ENCODE measurements at regions not wholly inside any gene's neighbourhood (a gene's known extent, or its start where the extent isn't known, plus 50 kb on each side); places are given as distances from the start of the nearest gene placed in this dataset.
"Not testable (repeated sequence)": the region's sequence is repeated elsewhere in the genome, so short reads cannot be mapped to it uniquely, and the experiment has no call there.

DNA sequence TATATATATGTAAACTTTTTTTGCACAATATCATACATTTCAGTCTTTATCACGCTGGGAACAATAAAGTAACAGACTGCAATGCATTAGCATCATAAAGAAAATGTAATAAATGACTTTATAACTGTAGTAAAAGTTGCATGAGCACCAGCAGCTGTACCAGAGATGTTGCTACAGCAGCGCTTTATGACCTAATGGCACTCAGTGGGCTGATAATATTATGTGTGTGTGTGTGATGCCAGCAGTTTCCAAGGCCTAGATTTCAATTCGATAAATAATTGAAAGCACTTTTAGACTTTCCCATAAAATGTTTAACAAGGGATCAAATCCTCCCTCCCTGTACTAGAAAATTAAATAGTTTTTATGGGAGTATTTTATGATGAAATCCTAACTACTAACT lies 367.6 kb upstream of the AGA start:
- DNase-seq: no peak

GRCh38 chr4:177810220-177810619 lies 368.0 kb upstream of the AGA start:
- no peak for DNase-seq

- not testable (repeated sequence) for DNase-seq
Measured at GRCh38 chr4:177818392-177818791, 376.2 kb upstream of the AGA start.

- DNase-seq: no peak
Measured at GRCh38 chr4:177826973-177827372, 384.7 kb upstream of the AGA start.

DNA sequence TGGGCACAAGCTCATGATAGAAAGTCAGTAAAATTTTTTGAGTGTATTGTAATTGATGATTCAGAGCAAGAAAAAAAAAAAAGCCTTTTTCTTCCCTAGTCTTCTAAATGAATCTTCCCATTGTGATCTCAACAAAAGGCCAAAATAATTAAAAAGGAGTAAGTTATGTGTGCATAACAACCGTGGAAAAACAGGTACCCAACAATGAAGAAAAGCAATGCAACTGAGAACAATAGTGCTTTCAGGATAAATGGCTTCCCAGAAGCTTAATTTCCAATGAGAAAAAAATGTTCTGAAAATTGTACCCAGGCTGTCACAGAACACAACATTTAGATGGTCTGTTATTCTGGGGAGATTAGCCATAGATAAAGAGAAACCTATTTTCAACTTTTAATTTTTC lies 399.0 kb upstream of the AGA start:
- no peak for DNase-seq

GRCh38 chr4:177853229-177853628 lies 411.0 kb upstream of the AGA start:
- DNase-seq: no peak

- DNase-seq: no peak
Measured at GRCh38 chr4:177855507-177856197, 413.4 kb upstream of the AGA start.

DNA sequence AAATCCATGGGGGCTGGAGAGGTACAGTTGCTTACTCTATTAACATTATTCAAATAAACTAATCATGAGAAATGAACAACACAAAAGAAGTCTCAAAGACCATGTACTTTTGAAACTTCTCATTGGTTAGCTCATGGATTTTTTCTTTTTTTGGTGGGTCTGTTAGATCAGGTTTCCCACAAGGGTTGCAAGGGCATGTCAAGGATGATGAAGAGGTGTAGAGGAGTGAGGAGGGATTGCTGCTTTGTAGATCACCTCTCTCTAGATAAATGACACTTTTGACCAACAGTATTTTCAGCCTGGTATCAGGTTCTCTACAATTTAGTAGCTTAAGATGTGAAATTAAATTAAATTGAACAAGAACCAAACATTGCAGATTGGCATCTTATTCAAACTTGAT lies 417.9 kb upstream of the AGA start:
- no peak for DNase-seq

DNA sequence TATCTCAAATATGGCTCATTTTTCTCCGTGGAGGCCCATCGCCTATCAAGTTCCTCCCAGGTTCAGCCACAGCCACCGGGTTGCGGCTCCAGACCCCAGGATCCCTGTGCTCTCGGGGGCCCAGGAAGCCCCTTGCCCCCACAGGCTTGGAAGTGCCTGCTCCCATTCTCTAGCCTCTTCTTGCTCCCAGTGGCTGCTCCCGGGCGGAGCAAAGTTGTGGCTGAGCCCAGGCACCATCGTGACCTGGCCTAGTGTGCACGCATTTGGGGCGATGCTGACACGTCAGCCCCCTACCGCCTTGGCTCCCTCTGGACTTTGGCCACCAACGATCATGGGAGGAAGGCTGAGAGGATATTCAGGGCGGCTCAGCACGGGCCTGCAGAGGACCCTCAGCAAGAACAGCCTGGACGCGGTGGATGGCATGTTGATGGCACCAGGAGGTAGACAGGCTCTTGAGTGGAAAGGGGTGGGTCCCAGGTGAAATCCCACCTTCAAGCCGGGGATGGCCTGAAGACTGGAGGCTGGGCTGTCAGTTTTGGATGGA lies 419.4 kb upstream of the AGA start:
- DNase-seq: no peak

DNA sequence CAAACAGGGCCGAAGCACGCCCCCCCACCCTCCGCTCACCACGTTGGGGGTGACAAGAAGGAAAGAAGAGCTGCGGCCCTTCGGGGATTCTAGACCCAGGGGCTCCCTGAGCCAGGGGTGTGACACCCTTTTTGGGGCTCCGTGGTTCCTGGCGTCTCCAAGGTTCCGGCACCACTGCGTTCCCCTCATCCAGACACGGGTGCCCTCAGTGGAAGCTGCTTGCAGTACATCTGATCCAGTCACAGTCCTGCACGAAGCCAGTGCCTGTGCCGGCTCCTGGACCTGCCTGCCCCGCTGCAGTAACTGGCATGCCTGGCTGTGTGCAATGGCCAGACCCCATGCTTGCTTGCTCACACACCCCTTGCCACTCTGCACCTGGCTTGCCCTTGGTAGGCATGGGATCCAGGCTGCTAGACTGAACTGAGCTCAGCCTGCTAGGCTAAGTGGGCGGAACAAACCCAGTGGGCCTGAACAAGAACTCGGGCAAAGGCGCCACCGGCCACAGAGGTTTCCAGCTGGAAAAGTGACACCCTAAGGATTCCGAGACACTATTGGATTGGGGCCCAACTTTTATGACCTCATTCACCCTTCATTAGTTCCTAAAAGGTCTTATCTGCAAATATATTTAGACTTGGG lies 420.4 kb upstream of the AGA start:
- no peak for DNase-seq

DNA sequence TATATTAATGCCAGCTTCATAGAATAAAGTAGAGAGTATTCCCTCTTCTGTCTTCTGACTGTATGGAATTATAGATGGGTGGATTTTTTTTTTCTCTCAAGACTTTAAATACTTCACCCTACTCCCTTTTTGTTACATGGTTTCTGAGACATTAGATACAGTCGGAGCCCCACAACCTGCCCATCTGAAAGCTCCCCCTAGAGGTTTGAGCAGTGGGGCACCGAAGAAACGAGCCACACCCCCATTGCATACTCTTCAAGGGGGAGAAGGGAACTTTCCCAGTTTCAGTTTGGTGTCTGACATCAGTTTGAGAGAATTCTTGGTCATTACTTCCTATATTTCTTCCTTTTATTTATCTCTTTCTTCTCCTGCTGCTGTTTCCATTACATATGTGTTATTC lies 437.6 kb upstream of the AGA start:
- DNase-seq: no peak

DNA sequence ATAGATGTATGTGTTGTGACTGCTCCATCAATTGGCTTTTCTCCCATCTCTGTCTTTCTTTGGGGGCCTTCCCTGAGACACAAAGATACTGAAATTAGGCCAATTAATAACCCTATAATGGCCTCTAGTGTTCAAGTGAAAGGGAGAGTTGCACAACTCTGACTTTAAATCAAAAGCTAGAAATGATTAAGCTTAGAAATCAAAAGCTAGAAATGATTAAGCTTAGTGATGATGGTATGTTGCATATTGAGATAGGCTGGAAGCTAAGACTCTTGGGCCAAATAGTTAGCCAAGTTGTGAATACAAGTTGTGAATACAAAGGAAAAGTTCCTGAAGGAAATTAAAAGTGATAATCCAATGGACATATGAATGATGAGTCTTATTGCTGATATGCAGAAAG lies 452.9 kb upstream of the AGA start:
- no peak for DNase-seq

- DNase-seq: no peak
Measured at GRCh38 chr4:177901786-177902185, 459.5 kb upstream of the AGA start.

DNA sequence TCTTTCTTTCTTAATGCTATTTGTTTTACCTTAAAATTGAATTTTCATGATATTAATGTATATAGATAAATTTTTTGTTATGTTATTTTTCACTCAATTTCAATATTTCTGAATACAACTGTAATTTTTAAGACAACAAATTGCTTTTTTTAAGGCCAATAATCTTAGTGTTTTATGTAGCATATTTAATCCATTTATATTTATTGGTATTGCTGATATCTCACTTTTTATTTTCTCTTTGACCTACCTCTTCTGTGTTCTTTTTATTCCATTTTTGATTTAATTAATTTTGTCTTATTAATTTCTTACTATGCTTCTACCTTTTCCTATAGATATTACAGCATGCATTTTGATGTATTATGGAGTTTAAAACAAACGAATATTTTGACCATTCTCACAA lies 460.1 kb upstream of the AGA start:
- no peak for DNase-seq

DNA sequence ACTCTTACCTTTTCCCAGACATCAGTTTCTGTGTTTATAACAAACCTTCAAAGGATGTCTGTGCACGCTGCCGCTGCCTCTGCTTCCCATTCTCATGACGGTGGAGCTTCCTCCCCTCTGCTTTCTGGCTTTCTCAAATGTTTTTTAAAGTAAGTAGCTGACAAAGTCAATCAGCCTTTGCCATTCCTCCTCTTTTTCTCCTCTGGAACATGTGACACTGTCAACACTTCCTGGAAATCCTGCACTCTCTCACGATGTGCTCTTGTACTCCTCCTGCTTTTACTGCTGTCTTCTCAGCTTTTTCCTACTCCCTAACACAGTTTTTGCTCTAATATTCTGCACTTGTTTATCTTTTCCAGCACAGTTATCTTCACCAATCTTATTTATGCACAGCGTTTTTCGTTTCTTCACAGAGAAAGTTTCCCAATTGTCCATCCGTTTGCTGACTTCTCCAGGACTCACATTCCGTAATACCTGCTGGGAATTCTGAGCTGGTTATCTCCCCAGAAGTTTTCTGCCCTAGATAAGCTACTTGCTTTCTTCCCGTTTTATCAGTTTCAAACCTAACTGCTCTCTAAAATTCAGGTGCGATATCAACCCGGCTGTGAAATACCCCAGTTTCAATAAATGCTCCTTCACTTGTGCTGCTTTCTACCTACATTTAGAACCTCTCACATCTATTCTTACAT lies 465.6 kb upstream of the AGA start:
- no peak for DNase-seq

DNA sequence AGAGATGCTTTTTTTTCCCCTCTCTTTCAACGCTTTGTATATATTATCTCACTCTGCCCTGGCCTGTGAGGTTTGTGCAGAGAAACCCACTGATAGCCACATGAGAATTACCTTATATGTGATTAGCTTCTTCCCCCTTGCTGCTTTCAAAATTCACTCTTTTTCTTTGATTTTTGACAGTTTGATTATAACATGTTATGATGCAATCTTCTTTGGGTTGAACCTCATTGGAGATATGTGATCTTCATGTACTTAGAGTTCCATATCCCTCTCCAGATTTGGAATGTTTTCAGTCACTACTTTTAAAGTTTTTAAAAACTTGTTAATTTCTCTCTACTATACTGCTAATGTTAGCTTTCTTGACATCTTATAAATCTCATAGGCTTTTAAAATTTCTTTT lies 479.5 kb upstream of the AGA start:
- DNase-seq: no peak

GRCh38 chr4:177923888-177924287 lies 481.7 kb upstream of the AGA start:
- no peak for DNase-seq

DNA sequence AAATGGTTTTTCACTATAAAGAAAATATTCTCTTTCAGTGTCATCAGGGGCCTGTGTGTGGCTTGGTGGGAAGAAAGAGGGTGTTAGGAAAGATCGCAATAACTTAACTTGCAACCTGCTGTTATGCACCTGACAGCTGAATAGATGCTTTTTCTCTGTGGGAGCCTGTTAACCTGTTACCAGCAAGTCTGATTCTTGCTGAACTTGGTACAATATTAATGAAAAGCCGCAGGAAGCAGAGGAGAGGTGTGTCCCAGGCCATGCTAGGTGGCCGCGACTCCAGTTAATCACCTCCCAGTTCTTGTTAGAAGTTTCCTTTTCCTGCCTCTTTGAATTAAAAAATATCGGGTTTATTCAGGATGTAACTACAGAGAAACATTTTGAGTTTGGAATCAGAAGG lies 494.8 kb upstream of the AGA start:
- DNase-seq: no peak

- DNase-seq: no peak
Measured at GRCh38 chr4:177938226-177938625, 496.0 kb upstream of the AGA start.

DNA sequence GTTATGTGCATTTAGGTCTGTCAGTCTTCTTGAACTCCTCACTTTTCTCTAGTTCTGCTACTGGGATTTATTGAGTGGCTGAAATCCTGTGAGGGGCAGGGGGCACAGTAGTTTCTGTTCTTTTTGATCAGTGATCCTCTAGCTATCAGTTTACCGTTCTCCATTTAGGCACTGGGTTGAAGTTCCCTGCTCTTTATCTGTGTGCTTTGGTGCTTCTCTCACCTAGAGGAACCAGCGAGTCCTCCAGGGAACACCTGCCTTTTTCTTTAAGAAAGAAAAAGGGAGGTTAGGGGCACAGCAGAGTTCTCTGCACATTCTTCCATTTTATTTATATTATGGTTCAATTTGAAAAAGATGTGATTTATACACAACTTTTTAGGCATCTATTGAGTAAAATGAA lies 503.0 kb upstream of the AGA start:
- DNase-seq: no peak

DNA sequence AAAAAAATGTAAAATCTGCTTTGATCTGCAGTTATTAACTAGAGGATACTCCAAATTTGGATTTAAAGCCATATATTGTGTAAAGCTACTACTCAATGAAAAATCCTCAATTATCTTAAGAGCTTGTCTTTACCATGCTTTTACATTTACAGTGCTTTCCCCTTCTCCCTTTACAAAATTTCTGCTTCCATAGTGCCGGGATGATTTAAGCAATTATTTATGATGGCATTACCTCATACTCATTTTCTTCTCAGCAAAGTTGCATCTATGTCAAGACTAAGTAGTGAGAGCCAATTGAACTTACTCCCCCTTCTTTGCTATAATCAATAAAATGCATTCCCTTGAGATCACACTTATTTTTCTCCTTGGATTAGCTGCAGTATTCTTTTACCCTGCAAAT lies 505.4 kb upstream of the AGA start:
- no peak for DNase-seq

DNA sequence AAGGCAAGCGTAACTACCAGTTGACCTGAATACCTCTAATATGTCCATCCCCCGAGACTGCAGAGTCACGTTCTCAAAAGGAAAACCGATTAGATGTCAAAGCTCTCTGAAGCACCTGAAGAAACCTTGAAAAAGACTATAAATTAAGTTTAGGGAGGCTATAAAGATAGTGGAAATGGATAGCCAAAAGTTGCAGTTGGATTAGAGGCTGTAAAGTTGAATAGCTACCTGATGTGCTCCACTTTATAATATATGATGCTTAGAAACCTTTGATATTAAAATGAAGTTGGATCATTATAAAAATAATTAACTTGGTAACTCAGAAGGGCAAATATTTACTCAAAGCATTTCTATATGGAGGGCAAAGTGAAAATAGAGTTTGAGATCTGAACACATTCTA lies 506.6 kb upstream of the AGA start:
- no peak for DNase-seq

DNA sequence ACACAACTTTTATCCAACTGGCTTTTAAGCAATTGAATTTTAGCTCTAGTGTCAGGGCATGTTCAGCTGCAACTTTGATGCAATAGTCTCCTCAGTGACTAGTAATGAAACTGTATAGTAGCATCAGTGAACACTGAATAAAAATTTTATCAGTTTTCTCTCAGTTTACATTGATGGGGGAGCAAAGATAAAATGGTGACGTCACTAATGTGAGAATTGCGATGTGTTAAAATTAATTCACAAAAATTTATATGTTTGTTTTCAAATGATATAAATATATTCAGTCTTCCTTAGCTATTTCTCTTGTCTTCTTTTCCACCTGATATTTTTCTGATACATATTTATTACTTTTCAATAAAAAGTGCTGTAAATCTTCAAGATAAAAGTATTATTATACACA lies 508.8 kb upstream of the AGA start:
- DNase-seq: no peak

GRCh38 chr4:177952723-177953122 lies 510.5 kb upstream of the AGA start:
- no peak for DNase-seq

Data from activated T-cell treated with anti-CD3 and anti-CD28 coated beads for 4 hours (primary cell).